Erythroblast (primary cell): ENCODE measurements at regions not wholly inside any gene's neighbourhood (a gene's known extent, or its start where the extent isn't known, plus 50 kb on each side); places are given as distances from the start of the nearest gene placed in this dataset.
"Not testable (repeated sequence)": the region's sequence is repeated elsewhere in the genome, so short reads cannot be mapped to it uniquely, and the experiment has no call there.

Experiments
- DNase-seq, 2 experiments: peaks; one replicate each; lab custom pipeline; 2025; lab: John Stamatoyannopoulos, UW
- GATA1 ChIP-seq: IDR thresholded peaks from 2 replicates; pipeline ENCODE4 v1.6.1; 2011; ENCODE audit warnings: low read depth, mild to moderate bottlenecking, control low read depth, low read length, moderate library complexity
- POLR2A ChIP-seq: IDR thresholded peaks from 2 replicates; pipeline ENCODE4 v1.6.1; 2011; ENCODE audit warnings: mild to moderate bottlenecking, low read length

DNA sequence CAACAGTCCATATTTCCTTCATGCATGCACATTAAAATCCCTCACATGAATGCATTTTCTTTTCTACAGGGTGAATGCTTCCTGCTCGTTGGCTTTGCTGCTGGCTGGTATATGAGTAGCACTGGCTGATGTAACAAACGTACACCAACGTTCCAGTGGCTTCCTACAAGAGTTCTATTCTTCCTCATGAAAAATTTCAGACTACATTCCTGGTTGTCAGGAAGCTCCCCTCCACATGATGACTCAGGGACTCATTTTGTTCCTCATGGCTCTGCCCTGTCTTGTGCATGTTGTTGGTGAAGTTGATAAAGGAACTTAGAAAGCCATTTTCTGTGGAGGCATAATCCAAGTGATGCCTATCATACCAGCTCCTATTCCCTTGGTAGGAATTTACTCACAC lies 470.7 kb upstream of the KLF6 start:
- TF ChIP-seq GATA1 (no peak), POLR2A (no peak)
- no peak for DNase-seq

DNA sequence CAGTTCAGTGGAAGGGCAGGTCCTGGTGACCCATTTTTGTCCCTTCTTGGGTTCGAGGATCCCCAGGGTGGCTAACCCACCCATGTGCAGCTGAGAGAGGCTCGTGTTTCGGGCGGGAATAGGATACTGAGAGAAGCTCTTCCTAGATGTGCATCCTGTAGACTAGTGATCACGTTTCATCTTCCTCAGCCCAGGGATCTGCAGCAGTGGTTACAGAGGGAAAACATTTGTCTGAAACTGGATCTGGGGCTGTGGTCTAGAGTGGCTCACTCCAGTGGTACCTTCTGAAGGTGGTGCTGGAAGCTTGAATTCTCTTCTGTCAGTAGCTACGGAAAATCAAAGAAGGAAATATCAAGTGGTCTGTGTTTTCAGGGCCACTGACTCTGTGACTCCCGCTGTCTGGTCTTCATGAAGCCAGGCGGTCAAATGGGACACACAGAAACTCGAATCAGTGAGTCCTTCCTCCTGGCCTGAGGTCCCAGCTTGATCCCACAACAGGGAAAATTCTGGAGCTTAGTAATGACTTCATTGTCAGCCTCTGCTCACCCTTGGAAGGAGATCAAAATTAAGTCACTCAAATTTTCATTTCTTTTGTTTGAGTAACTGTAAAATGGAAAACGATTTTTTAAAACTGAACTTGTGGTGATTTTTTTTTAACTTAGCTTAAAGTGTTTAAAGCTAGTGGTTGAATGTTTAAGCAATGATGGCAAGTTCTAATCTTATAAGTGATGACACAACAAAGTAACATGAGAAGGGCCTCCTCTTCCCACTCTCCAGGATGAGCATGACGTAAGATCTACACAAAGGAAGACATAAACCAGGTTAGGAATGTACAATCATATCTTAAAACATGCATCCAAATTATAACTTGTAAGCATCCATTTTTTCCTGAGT lies 469.3 kb upstream of the KLF6 start:
- DNase-seq = no peak
- TF ChIP-seq GATA1 (no peak), POLR2A (no peak)

DNA sequence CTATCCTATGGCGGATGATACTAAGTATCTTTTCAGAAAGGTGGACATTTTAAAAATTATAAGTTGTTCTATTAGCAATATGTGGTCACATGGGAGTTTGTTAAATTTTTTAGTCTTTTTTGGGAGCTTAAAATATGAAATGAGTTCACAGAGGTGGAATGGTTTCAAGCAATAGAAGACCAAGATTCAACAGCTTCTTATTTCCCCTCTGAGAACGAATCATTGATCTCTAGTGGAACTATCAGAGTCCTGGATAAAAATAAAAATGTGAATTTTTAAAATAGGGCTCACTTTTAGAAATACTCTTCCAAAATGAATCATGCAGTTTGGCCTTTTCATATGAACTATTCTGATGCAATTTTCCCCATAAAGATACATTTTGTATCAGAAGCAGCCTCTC lies 467.7 kb upstream of the KLF6 start:
- no peak for TF ChIP-seq GATA1
- TF ChIP-seq POLR2A = no peak
- DNase-seq = no peak

DNA sequence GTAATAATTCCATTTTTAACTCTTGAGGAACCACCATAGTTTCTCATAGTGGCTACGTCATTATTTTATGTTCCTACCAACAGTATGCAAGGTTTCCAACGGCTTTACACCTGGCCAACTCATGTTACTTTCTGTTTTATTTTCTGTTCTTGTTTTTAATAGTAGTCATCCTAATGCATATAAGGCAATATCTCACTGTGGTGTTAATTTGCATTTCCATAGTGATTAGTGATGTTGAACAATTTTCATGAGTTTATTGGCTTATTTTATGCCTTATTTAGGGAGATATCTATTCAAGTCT lies 465.5 kb upstream of the KLF6 start:
- DNase-seq = no peak
- no peak for TF ChIP-seq GATA1
- TF ChIP-seq POLR2A = no peak

DNA sequence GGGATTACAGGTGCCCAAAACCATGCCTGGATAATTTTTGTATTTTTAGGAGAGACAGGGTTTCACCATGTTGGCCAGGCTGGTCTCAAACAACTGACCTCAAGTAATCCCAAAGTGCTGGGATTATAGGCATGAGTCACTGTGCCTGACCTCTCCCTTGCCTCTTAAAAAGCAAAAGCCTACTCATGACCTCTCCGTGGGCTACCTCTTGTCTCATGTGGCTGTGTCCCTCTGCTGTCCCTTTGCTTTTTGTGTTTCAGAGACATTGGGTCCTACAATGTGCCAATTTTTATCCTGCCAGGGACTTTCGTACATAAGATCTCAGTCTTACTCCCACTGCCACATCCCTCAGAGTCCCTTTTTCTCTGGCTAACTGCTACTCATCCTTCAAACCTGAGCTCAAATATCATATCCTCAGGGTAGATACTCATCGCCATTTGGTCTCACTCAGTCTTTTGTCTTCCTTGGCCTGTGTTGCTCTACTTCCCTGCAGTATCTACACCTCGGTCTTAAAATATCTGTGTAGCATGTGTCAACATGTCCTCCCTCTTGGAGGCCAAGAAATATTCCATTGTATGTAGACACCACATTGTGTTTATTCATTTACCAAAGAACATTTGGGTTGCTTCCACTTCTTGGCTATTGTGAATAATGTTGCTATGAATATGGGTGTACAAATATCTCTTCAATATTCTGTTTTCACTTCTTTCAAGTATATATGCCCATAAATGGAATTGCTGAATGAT lies 465.0 kb upstream of the KLF6 start:
- no peak for TF ChIP-seq GATA1
- TF ChIP-seq POLR2A = no peak
- DNase-seq = no peak

DNA sequence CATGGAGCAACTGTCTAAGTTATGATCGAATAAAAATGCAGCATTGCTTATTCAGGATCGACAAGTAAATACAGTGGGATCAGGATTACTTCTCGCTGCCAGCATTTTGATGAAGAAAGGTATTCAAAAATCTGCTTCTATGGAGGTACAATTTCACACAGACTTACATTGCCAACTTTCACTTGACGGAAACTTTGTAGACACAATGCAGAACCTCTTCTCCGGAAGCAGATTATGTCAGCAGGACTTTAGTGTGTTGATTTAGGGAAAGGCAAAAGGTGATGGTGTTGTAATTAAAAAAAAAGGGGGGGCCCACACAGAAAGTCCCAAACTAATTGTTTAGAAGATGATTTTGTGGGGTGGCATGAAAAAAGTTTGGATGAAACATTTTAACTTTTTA lies 462.4 kb upstream of the KLF6 start:
- no peak for DNase-seq
- TF ChIP-seq POLR2A (no peak), GATA1 (no peak)

DNA sequence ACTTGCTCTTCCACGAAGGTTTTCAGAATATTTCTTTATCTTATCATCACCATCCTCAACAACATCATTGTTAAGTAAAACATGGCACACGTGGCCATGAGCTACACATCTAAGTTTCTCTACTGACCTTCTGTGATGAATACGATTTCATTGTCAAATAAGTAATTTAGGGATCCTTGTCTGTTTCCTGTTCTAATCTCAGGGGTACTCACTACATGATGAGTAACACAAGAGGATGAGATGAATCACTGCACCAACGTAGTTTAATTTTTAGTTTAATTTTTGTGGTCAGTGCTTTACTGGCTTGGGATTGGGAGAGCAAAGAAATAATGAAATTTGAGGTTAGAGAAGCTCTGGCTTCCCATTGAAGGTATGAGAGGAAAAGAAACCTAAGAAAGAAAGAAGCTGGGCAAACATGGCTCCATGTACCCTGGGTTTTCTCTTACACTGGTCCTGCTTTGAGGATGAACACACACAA lies 461.9 kb upstream of the KLF6 start:
- DNase-seq = no peak
- TF ChIP-seq GATA1 = no peak

DNA sequence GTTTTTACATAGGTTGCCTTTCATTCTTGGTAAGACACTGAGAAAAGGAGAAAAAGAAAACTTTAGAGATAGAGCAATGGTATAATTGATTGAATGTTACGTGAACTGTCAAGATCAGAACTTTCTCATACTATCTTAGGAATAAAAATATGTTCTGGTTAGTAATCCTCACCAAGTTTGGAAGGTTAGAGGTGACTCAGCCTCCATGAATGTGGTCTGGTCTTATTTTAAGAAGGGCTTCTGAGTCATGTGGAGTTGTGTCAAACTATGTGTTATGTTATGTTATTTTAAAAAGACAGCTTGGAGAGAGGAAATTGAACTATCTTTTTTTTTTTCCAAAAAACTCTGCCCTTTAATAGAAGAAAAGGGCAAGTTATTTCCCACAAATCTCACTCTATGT lies 458.6 kb upstream of the KLF6 start:
- DNase-seq = no peak
- TF ChIP-seq POLR2A (no peak), GATA1 (no peak)

DNA sequence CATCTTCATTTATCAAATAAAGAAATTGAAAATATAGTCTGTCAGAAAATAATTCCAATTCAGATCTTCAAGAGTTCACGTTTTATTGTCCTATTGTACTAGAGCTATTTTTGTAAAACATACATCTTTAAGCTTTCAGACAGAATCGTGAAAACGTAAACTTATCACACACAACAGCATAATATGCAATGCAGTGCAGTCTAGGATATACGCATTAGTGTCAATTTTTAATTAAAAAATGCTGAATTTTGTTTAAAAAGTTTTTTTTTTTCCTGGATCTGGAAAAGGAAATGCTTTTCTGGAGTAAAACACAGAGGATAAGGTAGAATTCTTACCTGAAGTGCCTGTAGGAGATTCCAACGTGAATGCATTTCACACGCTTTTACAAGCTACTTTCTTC lies 458.2 kb upstream of the KLF6 start:
- TF ChIP-seq POLR2A = no peak
- no peak for TF ChIP-seq GATA1

DNA sequence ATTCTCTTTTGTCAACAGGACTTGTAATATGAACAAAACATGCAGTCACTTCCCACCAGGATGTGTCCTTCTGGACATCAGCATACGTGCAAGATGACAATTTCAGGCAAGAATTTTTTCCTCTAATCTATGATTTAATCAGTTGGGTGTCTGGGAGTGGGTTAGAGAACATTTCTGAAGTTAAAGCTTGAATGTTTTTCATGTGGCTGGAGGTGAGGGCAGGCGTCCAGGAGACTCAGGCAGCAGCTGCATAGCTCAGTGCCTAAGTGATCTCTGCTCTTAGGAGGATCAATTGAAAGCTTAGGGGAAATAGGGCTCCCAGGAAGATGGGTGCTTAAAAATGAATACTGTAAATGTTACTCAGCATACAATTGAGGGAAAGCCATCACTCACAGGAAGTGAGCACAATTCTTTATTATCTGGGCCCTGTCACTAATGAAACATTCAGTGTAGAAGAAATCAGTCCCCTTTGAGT lies 457.6 kb upstream of the KLF6 start:
- no peak for TF ChIP-seq GATA1
- no peak for TF ChIP-seq POLR2A
- no peak for DNase-seq

More for the DNA sequence above, 458.2 kb upstream of the KLF6 start:
- DNase-seq = no peak

DNA sequence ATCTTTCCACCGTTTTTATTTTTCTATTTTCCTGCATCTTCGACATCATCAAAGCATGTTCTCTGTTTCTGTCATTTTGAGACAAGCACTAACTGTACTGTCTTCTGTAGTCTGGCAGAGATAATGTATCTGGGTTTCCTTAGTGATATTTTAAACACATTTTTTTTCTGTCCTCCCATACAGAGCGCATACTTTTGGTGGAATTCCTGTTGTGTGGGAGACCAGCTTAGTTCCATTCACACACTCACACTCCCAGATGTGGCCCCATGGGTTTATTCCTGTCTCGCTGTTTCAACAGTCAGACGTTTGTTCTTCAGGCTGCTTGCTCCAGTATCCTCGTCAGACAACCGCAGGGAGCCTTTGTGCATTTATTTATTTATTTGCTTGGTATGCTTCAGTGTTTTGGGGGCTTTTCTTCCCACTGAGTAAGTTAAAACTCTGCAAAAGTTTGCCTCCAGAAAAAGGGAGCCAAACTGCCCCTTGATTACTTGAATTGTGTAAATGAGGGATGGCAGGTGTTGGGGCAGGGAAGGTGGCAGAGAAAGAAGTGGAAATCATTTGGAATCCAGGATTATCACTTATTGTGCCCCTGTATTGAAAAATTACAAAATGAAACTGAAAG lies 456.8 kb upstream of the KLF6 start:
- no peak for DNase-seq
- TF ChIP-seq POLR2A = no peak
- no peak for TF ChIP-seq GATA1

DNA sequence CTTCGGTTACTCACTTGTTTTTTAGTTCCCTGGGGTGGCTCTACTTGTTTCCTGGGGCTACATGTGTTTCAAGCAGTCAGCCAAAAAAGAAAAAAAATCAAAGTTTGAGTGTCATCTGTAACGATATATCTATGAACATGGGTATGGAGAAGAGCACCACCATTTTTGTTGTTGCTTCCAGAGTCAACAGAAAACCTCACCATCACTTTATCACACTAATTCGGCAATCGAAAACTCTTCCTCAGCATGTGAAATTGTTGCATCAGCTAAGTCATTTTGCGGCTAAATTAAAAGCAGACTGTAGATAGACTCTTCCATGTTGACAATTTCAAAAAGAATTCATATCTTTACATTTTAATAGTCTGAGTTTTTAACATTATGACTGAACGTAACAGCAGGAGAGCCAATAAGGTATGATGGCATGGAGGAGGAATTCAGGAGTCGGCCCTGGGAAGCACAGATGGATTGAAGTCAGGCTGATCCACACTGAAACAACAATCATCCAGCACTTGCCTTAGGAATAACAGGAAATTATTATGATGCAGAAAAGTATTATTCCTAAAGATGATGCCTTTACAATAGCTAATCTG lies 455.7 kb upstream of the KLF6 start:
- no peak for DNase-seq

DNA sequence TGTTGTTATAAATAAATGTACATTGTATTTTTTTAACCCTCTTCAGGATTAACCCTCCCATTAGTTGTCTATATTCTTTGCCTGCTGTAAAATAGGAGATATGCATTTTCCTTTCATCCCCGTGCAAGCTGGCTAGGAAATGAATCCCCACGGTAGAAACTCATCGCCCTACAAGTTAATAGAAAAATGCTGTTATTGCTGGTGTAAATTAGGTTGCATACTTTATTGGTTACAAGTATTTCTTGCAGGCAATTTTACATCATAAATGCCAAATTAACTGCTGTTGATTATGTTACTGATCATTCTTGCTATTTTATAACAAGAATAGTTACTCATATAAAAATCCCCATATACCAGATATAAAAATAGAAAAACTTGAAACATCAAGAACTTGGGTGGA lies 454.2 kb upstream of the KLF6 start:
- TF ChIP-seq GATA1 (no peak), POLR2A (no peak)
- no peak for DNase-seq

More for the DNA sequence above, 455.7 kb upstream of the KLF6 start:
- no peak for TF ChIP-seq GATA1
- no peak for TF ChIP-seq POLR2A

DNA sequence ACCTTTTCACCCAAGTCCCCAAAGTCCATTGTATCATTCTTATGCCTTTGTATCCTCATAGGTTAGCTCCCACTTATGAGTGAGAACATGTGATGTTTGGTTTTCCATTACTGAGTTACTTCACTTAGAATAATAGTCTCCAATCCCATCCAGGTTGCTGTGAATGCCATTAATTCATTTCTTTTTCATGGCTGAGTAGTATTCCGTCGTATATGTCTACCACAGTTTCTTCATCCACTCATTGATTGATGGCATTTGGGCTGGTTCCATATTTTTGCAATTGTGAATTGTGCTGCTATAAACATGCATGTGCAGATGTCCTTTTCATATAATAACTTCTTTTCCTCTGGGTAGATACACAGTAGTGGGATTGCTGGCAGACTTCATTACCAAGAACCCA lies 451.9 kb upstream of the KLF6 start:
- DNase-seq = not testable (repeated sequence)
